NOMO-1 (cell line): ENCODE measurements at regions not wholly inside any gene's neighbourhood (a gene's known extent, or its start where the extent isn't known, plus 50 kb on each side); places are given as distances from the start of the nearest gene placed in this dataset.
"Not testable (repeated sequence)": the region's sequence is repeated elsewhere in the genome, so short reads cannot be mapped to it uniquely, and the experiment has no call there.

Experiments used
- DNase-seq, 2 experiments: peaks; one replicate each; lab custom pipeline; 2025; ENCODE audit not compliant: unreplicated experiment in 2 of 2; lab: John Stamatoyannopoulos, UW

DNA sequence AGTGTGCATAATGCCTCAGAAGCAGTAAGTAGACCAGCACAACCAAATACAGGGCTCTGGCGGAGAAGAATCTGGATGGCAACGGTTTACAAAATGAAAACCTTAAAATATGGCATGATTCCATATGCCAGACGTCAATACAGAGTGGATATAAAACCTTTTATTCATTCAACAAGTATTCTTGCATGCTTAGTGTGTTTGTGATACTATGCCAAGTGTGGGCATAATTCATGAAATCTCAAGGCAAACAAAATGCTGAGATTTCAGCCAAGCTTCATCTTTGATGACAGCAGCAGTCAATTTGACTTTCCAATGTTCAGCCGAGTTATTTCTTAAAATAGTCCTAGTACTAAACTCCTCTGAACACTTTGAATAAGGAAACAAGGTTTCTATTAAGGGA lies 119.4 kb downstream of the CD24 start:
- no peak for DNase-seq

GRCh38 chr6:106849676-106850332 lies 124.7 kb downstream of the CD24 start:
- DNase-seq = peak; percentile 0 to 41

- DNase-seq = peak; percentile 54 to 84
Observed at GRCh38 chr6:106849120-106849519, 125.4 kb downstream of the CD24 start.

DNA sequence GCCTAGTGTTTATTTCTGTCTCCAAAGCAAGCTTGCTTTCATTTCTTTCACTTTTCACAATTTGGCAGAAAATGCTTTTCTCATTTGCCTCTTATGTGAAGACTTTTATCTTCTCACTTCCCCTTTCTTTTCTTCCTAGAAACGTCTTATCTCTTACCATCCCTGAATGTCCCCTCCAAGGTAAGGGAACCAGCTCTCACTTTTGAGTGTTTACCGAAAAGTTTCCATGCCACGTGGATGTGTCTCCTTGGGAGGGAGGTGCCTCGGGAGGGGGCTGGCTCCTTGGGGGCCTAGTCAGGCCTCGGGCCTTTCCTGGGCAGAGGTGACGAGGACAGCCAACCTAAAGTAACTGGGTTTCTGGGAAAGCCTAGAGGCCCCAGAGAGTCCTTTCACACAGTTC lies 127.4 kb downstream of the CD24 start:
- DNase-seq = peak in 1 of 2 experiments; percentile 47

- DNase-seq = no peak
Observed at GRCh38 chr6:106844930-106845329, 129.6 kb downstream of the CD24 start.

DNA sequence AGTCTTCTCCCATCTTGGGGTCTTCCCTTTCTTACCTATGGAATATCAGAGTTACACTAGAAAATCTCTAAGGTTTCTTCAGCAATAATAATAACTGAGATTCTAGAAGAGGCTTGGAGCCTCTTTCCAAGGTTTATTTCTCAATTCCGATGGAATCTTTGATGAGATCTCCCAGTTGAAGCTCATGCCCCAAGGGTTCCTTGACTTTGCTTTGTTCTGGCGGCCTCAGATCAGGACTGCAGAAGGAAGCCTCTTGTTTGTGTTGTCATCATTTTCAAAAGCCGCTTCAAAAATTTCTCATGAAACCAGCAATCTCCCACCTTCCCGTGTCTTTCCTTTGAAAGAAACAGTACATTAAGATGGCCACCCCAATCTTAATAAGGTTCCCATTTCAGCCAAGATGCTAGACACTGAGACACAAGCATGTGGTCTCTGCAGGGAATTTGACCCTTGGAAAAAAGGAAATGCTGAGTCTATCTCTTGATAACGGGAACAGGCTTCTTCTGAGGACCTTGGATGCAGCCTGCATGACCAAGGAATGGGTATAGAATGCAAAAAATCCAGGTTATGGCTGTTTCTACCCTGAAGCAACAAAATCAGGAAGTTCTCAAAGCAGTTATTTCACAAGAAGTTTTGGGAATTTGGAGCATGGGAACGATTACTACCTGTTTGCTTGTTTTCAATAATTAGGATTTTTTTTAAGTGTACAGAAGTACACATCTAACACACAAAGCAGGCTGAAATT lies 141.6 kb downstream of the CD24 start:
- no peak for DNase-seq

DNA sequence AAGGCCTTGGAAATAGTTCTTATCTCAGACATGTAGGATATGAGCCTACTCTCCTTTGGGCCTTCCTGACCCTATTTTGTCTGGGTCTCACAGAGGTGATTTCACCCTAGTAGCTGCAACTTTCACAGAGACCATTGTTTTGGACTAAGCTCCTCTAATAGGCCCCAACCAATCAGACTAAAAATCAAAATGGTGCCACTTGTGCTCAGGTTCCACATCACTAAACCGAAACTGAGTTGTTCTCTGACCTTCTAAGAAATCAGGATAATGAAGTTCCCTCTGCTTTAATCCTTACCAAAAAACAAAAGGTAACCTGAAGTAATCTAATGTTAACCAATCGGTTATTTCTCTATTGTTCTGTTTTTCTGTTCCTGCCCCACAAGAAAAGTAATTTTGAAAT lies 143.6 kb downstream of the CD24 start:
- no peak for DNase-seq

GRCh38 chr6:106829451-106829850 lies 145.1 kb downstream of the CD24 start:
- no peak for DNase-seq

DNA sequence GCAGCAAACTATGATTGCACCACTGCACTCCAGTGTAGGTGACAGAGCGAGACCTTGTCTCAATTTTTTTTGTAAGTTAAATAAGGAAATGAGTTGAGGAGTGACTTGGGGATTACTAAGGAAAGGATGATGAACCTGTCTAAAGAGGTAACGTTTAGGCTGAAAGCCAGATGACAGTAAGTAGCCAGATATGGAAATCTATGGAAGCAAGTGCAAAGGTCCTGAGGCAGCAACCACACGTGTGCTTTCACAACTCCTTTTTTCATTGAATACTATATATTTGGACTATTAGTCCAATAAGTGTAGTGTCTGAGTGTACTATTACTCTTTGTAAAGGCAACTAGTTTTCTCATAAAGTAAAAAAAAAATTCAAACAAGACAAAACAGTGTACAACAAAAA lies 147.4 kb downstream of the CD24 start:
- no peak for DNase-seq

DNA sequence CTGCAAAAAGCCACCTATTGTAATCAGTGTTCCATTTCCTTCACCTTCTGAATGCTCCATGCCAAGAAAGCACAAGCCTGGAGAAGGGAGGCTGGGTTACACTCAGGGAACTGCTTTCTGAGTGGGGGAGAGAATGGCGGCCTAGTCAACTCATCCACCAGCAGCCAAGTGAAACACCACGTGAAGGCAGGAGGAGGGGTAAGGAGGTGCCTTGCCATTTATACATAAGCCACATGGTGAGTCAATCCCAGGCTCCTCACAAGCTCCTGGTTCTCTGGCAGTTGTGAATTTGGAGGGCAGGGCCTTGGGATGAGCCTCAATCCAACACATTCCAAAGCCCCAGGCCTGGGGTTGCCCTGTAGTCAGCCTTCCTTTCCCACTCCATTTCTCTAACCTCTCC lies 149.4 kb downstream of the CD24 start:
- DNase-seq = no peak

DNA sequence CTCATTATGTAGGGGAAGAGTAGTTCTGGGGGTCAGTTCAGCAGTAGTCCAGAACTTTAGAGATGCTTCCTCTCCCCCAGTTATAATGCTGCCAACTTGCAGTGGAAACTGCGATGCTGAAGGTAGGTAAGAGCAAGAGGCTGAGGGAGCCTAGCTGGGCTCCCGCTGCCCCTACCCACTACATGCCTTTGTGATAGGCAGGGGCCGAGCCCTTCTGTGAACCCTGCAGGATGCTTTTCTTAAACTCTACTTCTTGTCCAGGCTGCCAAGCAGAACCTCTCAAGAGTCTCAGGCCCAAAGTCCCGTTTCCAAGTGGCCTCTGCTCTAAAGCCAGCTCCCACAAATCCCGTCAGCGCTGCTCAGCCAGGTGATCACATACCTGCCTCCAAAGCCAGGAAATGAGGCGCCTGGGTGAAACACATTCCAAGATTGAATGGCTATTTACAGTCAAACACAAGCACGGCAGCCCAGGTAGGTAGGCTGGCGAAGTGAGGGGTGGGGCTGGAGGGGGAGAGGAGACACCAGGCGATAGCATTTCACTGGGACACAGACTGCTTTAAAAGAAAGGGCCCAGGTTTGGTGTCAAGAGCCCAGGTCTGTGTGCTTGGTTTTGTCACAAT lies 150.7 kb downstream of the CD24 start:
- DNase-seq = no peak

GRCh38 chr6:106823058-106823457 lies 151.5 kb downstream of the CD24 start:
- DNase-seq = no peak

GRCh38 chr6:106820412-106820852 lies 154.1 kb downstream of the CD24 start:
- DNase-seq = no peak

GRCh38 chr6:106811088-106811686 lies 163.3 kb downstream of the CD24 start:
- DNase-seq = no peak

DNA sequence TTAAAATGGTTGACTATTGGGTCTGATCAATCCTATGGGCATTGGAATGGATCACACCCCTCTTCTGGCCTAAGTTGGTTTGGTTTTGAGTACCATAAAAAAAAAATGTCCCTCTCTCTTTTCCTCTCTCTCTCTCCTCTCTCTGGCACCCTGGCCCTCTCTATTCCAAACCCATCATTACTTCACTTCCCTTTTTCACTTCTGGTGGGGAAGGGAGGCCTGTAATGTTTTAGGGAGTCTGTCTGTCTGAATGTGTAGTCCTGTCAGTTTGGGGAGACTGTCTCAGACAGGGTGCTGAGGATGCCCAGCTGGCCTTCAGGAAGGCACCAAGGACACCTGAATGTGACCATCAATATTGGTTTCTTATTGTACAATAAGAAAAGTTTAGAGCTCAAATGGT lies 165.8 kb downstream of the CD24 start:
- no peak for DNase-seq

DNA sequence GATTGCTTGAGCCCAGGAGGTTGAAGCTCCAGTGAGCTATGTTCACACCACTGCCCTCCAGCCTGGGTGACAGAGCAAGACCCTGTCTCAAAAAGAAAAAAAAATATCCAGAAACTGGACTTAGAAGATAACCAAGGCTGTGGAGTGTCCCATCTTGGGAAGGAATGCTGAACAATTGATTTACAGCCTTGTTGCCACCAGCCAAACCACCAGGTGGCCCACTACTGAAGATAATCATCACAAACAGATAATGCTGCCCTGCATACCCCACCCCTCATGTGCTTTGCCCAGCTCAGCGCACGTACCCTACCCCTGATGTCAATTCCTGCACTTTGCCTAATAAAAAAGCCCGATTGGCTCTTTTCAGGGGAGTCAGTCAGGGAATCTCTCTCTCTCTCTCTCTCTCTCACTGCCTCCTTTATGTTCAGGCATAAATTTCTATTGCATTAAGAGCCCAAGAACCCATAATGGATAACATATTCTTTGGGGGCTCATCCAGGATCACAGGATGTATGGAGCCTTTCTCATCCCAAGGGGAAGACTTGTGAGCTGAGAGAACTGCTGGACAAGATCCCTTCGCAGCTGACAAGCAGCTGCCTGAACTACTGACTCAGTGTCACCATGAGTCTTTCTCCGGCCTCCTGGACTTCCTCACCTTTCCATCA lies 166.4 kb downstream of the CD24 start:
- no peak for DNase-seq

DNA sequence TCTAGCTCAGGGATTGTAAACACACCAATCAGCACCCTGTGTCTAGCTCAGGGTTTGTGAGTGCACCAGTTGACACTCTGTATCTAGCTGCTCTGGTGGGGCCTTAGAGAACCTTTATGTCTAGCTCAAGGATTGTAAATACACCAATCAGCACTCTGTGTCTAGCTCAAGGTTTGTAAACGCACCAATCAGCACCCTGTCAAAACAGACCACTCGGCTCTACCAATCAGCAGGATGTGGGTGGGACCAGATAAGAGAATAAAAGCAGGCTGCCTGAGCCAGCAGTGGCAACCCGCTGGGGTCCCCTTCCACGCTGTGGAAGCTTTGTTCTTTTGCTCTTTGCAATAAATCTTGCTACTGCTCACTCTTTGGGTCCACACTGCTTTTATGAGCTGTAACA lies 168.3 kb downstream of the CD24 start:
- not testable (repeated sequence) for DNase-seq

DNA sequence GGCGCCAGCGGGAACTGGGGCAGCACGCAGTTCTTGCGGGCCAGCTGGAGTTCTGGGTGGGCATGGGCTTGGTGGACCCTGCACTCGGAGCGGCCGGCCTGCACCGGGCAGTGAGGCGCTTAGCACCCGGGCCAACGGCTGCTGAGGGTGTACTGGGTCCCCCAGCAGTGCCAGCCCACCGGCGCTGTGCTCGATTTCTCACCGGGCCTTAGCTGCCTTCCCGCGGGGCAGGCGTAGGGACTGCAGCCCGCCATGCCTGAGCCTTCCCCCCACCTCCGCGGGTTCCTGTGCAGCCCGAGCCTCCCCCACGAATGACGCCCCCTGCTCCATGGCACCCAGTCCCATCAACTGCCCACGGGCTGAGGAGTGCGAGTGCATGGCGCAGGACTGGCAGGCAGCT lies 168.8 kb downstream of the CD24 start:
- no peak for DNase-seq

GRCh38 chr6:106804346-106805335 lies 169.9 kb downstream of the CD24 start:
- DNase-seq = no peak

DNA sequence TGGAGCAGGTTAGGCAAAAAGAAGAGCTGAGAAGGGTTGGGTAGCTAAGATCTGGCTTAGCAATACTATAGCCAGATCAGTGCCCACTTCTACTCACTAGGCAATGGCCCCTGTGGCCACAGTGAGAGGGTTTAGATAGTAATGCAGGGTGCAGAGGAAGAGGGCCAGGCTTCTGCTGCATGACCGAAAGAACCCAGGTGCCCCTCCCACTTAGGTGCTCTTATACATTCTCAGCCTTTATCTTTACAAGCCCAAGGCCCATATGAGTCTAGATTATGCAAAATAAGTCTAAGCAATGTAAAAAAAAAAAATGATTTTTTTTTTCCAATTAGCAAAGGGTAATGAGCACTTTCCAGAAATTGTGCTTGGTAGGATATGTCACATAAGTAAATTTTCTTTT lies 171.3 kb downstream of the CD24 start:
- DNase-seq = no peak
